ENCODE measurements at regions not wholly inside any gene's neighbourhood (a gene's known extent, or its start where the extent isn't known, plus 50 kb on each side); places are given as distances from the start of the nearest gene placed in this dataset.

DNA sequence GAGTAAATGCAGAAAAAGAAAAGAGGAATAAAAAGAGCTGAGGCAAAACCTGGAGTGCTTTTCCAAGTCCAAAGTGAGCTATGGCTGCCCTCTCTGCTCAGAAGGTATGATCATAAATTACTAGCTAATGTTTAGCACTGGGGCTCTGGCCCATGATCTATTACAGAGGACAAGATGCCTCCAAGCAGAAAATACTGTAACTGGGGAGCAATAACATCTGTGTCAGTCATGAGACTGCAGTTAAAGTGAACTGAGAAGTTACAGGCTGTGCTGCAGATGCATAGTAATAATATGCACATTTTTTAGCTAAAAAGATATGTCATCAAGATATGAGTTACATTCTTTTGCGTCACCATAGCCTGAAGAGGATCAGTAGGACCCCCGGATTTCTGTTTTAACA, 209.4 kb upstream of the RBBP8 start:
- ChIA-PET POLR2A (no interaction called here), CTCF (no interaction called here)
- TF ChIP-seq, protein P1, sequence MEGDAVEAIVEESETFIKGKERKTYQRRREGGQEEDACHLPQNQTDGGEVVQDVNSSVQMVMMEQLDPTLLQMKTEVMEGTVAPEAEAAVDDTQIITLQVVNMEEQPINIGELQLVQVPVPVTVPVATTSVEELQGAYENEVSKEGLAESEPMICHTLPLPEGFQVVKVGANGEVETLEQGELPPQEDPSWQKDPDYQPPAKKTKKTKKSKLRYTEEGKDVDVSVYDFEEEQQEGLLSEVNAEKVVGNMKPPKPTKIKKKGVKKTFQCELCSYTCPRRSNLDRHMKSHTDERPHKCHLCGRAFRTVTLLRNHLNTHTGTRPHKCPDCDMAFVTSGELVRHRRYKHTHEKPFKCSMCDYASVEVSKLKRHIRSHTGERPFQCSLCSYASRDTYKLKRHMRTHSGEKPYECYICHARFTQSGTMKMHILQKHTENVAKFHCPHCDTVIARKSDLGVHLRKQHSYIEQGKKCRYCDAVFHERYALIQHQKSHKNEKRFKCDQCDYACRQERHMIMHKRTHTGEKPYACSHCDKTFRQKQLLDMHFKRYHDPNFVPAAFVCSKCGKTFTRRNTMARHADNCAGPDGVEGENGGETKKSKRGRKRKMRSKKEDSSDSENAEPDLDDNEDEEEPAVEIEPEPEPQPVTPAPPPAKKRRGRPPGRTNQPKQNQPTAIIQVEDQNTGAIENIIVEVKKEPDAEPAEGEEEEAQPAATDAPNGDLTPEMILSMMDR (IDR thresholded peaks at IDR 0.05; ENCODE audit: insufficient read depth, low read length, missing control alignments), result no peak
- no peak overlapping the region for H3K4me3 ChIP-seq (ENCODE audit: low read depth, low read length)
- DNase-seq (ENCODE audit: low read depth, low spot score), result no peak

DNA sequence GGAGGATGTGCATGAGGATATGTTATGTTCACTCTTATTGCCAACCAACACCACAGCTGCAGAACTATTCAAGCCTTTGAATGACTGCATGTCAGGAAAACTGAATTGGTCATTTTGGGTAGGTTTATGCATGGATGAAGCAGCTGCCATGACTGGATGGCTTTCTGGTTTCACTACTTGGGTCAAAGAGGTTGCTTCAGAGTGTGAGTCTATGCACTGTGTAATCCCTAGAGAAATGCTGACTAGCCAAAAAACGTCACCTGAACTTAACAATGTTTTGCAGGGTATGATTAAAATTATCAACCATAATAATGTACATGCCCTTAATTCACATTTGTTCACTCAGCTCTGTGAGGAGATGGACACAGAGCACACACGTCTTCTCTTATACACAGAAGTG, 206.7 kb upstream of the RBBP8 start:
- no peak for DNase-seq (ENCODE audit: low read depth, low spot score)
- H3K4me3 ChIP-seq (ENCODE audit: low read depth, low read length), result no peak overlapping the region
- CTCF ChIA-PET, result no interaction called here
- POLR2A ChIA-PET, result no interaction called here
- TF ChIP-seq, protein P1 (IDR thresholded peaks at IDR 0.05; ENCODE audit: insufficient read depth, low read length, missing control alignments), result no peak

DNA sequence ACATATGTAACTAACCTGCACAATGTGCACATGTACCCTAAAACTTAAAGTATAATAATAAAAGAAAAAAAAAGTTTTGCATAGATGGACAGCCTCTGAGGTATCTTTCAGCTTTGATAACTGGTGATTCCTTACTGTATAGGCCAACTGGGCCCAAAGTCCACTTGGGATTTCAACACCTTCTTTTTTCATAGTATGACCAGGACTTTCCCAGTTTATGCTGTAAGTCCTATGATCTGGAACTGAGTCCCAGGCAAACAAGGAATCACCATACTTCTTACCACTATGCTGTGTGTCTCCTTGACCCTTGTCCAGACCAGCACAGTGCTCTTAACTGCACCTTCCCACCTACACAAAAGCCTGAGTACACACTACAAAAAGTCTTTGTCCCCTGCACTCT, 205.1 kb upstream of the RBBP8 start:
- POLR2A ChIA-PET, result no interaction called here
- CTCF ChIA-PET, result no interaction called here
- TF ChIP-seq, protein P1 (IDR thresholded peaks at IDR 0.05; ENCODE audit: insufficient read depth, low read length, missing control alignments), result no peak
- no peak overlapping the region for H3K4me3 ChIP-seq (ENCODE audit: low read depth, low read length)
- DNase-seq (ENCODE audit: low read depth, low spot score), result no peak

DNA sequence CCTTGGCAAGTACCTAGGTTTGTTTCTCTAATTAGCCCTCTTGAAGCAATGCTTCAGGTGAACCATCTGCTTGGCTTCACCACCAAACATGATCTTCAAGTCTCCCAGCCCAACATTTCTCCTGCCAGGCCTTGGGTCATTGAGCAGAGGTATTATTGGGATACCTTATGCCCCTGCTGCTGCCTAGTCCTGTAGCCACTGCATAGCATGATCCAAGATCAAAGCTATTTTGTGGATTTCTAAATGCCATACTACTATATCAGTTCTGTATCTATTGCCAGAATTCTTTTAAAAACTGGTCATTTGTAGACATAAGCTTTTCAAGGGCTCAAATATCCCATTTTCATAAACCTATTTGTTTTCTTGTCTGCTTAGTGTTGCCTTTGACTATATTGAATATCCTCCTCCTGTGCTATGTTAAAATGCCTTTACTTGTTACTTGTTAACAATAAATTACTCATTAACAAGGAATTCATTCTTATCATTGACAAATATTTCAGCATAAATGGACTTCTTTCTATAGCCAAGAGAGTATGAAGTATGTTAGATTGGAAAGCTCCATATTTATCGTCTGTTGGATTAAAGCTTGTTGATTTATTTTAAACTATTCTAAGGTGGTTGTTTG, 204.5 kb upstream of the RBBP8 start:
- H3K4me3 ChIP-seq (ENCODE audit: low read depth, low read length), result no peak overlapping the region
- DNase-seq (ENCODE audit: low read depth, low spot score), result no peak
- ChIA-PET CTCF (no interaction called here), POLR2A (no interaction called here)
- TF ChIP-seq, protein P1 (IDR thresholded peaks at IDR 0.05; ENCODE audit: insufficient read depth, low read length, missing control alignments), result no peak

DNA sequence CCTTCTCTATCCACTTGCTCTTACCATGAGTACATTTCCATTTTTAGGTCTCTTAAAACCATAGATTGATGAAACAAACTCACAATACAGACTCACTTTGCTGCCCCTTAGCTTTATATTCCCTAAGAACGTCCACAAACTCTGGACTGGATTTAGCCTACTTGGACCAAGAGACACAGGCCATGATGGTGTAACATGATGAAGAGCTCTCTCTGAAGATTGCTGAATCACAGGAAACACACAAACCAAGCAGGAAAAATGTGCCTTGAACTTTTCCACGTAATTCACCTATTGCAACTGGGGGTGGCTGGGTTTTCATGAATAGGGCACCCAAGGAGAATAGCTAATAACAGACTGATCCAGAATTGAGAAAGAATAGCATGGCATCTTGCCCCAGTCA, 201.7 kb upstream of the RBBP8 start:
- no peak overlapping the region for H3K4me3 ChIP-seq (ENCODE audit: low read depth, low read length)
- no peak for DNase-seq (ENCODE audit: low read depth, low spot score)
- ChIA-PET CTCF (interaction anchor here (0.9 to 1.1 kb wide), 2 partner anchors 20 to 26 kb away, joined by 3 read pairs; no protein-coding TSS in a partner anchor), POLR2A (no interaction called here)
- TF ChIP-seq, protein P1 (IDR thresholded peaks at IDR 0.05; ENCODE audit: insufficient read depth, low read length, missing control alignments), result no peak

DNA sequence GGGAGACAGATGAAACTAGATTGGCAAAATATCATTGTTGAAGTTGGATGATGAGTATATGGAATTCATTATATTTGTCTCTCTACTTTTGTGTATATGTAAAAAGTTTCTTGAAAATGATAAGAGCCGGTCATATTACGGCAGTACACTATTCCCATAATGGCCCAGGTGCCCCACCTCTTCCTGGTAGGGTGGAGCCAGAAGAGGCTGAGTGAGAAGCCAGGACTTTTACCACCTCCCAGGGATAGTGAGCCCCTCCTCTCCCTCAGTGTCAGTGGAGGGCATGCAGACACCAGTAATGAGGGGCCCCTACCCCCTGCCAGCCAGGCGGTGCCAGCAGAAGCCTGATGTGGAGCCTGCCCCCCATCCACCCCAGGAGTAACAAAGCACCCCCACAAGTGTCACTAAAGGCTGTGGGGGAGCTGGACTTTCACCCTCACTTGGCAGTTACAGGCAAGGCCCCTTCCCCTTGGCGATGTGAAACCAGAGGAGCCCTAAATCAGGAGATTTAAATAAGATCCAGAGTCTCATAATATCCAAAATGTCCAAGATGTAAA, 198.9 kb upstream of the RBBP8 start:
- no peak overlapping the region for H3K4me3 ChIP-seq (ENCODE audit: low read depth, low read length)
- no peak for DNase-seq (ENCODE audit: low read depth, low spot score)
- TF ChIP-seq, protein P1 (IDR thresholded peaks at IDR 0.05; ENCODE audit: insufficient read depth, low read length, missing control alignments), result no peak
- ChIA-PET POLR2A (no interaction called here), CTCF (no interaction called here)
